ENCODE measurements at regions not wholly inside any gene's neighbourhood (a gene's known extent, or its start where the extent isn't known, plus 50 kb on each side); places are given as distances from the start of the nearest gene placed in this dataset.
"Not testable (repeated sequence)": the region's sequence is repeated elsewhere in the genome, so short reads cannot be mapped to it uniquely, and the experiment has no call there.

GRCh38 chr10:35803046-35803445 lies 160.9 kb upstream of the FZD8 start:
- no peak for DNase-seq

DNA sequence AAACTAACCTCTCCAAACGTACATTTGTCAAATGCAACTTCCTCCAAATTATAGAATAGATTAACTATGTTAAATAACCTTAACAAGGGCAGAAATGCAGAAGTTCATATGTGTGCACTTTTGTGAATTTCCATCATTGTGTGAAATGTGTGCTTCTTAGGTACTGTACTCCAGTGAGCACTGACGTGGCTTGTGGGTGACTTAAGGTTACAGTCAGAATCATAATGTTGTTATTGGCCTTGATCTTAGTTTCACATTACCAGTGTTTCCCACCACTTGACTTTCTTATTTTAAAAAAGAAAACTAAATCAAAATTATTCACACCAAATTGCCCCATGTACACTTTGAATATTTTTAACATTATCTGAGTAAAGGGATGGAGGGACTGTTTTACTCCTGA lies 155.1 kb upstream of the FZD8 start:
- DNase-seq: no peak

- no peak for DNase-seq
Observed at GRCh38 chr10:35795131-35795824, 153.2 kb upstream of the FZD8 start.

- DNase-seq: no peak
Observed at GRCh38 chr10:35794703-35795102, 152.6 kb upstream of the FZD8 start.

GRCh38 chr10:35792291-35792690 lies 150.2 kb upstream of the FZD8 start:
- no peak for DNase-seq

DNA sequence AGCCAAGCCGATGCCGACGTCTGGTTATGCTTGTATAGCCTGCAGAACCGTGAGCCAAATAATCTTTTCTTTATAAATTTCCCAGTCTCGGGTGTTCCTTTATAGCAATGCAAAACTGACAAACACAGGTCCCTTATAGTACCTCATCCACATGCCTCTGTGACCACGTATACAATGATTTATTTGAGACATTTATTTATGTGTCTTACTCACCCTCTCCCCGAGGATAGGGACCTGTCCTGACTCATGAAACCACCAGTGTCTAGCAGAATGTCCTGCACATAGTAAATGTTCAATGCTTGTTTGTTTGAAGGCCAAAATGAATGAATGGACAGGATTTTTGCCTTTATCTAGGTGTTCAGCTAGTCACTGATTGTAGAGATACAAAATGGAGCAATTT lies 147.9 kb upstream of the FZD8 start:
- DNase-seq: no peak

DNA sequence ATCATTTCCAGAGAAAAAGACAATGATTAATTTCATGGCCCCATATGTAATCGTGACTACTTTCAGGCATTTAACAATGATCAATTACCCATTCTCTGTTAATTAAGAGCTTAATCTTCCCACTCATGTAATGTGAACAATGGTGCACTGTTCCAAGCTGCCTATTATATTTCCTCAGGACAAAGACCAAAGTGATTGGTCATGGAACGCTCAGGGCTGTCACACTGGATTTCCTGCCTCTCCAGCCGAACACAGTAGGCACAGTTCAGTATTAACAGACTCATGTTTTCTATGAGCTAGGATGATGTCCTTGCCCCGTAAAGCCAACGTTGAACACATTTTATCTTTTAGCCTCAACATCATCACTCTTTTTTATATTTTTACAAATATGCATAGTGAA lies 142.7 kb upstream of the FZD8 start:
- no peak for DNase-seq

GRCh38 chr10:35783305-35783838 lies 141.3 kb upstream of the FZD8 start:
- DNase-seq: no peak

DNA sequence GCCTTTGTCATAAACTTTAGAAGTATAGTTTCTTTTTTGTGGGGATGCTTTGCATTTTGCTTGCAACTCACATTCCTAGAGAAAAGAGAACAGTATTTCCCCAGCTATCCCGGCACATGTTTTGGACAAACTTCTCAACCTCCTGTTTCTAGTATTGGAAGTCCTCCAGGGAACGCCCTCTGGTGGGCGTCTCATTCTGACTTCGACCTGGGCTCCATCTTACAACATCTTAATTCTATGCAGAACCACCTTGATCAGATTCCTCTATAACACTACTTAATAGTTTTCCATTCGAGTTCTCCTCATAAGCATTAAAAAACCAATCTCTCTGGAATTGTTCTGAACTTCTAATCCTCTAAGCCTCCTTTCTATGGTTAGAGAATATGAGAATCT lies 139.5 kb upstream of the FZD8 start:
- DNase-seq: peak; percentile 15

DNA sequence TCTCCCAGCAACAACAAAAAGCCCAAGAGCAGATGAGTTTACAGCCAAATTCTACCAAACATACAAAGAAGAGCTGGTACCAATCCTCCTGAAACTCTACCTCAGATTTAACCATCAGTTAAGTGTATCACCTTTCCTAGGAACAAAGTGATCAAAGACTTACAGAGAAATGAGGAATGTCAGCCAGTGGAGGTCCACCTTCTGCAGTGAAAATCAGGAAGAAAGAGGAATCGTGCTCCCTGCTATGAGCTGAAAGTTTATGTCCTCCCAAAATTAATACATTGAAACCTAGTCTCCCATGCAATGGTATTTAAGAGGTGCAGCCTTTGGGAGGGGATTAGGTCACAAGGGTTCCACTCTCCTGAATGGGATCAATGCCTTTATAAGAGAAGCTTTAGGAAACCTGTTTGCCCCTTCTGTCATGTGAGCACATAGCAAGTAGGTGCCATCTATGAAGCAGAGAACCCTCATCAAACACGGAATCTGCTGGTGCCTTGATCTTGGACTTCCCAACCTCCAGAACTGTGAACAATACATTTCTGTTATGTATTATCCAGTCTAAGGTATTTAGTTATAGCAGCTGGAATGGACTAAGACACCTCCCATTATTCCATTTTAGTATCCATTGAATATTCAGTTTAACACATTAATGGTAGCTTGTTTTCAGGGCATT lies 139.0 kb upstream of the FZD8 start:
- no peak for DNase-seq

GRCh38 chr10:35778306-35778705 lies 136.2 kb upstream of the FZD8 start:
- DNase-seq: no peak

GRCh38 chr10:35776557-35776956 lies 134.5 kb upstream of the FZD8 start:
- DNase-seq: not testable (repeated sequence)

- DNase-seq: no peak
Observed at GRCh38 chr10:35774109-35774508, 132.0 kb upstream of the FZD8 start.

- no peak for DNase-seq
Observed at GRCh38 chr10:35770817-35771355, 128.8 kb upstream of the FZD8 start.

DNA sequence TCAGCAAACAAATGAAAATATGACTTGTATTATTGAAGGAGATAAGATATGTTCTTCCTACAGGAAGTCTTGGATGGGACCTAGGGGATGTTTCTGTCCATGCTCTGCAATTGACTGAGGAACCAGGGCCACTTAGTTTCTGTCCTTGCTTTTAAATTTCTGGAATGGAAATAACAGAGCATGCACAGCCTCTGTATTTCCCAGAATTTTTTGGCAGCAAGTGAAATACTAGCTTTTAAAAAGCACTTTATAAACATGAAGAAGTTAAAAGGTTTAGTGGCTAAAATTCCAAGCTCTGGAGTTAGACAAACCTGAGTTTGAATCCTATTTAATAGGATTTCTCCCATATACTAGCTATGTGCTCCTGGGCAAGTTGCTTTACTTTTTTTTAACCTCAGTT lies 127.7 kb upstream of the FZD8 start:
- DNase-seq: no peak

GRCh38 chr10:35768731-35769130 lies 126.6 kb upstream of the FZD8 start:
- no peak for DNase-seq

- DNase-seq: no peak
Observed at GRCh38 chr10:35768011-35768410, 125.9 kb upstream of the FZD8 start.

- no peak for DNase-seq
Observed at GRCh38 chr10:35765996-35766395, 123.9 kb upstream of the FZD8 start.

DNA sequence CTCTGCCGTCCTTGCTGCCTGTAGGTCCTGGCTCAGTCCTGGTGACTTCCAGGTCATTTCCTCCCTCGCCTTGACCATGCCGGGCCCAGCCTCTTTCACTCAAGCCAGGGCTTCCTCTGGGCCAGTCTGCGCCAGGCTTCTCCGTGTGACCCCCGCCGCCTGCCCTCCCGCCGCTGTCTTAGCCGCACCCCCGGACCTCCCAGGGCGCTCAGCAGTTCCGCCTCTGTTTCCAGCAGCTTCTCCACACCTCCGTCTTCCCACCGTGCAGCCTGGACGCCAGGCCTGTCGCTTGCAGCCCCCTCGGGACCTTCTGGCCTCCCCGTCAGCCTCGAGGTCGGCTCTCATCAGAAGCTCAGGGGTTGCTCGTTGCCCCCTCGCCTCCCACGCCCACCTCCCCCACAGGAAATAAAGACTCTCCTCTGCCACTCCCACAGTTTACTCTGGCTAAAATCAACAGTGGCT lies 123.0 kb upstream of the FZD8 start:
- no peak for DNase-seq

DNA sequence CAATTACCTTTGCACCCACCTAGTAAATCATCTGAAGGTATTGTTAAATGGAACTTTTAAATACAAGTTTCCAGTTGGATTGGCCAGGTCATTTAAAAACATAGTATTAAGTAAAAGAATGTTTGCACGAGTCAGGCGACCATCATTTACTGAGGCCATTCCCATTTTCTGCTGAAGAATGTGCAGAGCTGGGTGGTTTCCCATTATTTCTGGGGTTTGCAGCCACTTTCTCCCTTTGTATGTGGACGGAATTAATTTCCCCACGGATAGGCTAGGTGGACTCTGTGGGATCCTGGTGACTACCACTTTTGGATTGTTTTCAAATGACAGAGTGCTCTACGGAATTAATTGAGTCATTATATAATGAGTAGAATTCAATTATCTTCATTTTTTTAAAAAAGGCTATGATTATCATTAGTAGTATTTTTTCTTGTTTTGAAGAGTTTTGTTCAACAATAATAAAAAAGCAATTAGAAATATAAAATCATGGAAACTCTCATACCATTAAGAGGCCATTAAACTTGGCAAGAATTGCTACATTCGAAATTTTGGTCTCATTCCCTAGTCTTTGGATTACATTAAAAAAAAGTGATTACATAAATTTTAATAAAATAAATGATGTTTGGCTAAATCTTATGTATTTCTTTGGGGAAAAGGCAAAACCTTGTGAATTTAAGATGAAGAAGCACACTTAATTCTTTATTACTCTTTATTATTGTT lies 120.4 kb upstream of the FZD8 start:
- DNase-seq: no peak

DNA sequence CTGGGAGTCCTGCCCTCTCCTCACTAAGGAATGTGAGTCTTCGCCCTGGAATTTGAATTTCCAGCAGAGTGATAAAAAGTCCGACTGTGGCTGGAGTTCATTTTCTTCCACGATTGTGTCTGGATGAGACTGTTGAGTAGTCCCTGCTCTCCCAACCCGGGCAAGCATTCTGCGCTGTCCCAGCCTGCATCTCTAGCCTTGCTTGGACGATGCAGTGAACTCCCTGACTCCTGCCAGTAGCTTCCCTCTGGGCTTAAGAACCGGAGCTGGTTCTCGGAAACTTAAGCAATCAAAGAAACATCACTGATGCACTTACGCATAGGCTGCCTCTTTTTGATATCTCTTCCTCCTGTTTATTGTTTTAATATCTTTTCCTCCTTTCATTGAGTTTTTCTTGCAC lies 116.0 kb upstream of the FZD8 start:
- DNase-seq: no peak

DNA sequence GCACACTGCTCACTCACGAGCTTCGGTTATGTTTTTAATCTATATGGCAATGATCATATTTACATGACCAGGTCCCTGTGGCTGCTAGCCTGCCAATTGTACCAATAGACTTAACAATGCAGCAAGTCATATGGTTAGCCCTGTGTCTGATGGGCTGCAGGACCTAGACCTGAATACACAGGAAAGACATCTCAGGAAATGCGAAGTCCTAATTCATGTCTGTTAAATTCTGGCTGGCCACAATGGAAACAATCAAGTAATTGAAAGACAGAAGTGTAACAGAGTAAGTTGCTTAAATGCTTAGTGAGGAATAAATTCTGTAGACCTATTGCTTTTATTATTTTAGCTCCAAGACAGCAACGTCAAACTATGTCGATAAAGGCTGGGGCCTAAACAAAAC lies 112.4 kb upstream of the FZD8 start:
- DNase-seq: no peak

All from hematopoietic multipotent progenitor cell treated with erythropoietin and hydrocortisone succinate and interleukin-3 and kit ligand, for 6 days (in vitro differentiated cells).